GM19328 (cell line): ENCODE measurements at regions not wholly inside any gene's neighbourhood (a gene's known extent, or its start where the extent isn't known, plus 50 kb on each side); places are given as distances from the start of the nearest gene placed in this dataset.

Source experiments
- ATAC-seq: cut with Tn5 transposase; IDR thresholded peaks from one replicate; pipeline ENCODE4 v1.9.1; 2021; ENCODE audit warnings: mild to moderate bottlenecking, moderate library complexity; ENCODE audit not compliant: unreplicated experiment

DNA sequence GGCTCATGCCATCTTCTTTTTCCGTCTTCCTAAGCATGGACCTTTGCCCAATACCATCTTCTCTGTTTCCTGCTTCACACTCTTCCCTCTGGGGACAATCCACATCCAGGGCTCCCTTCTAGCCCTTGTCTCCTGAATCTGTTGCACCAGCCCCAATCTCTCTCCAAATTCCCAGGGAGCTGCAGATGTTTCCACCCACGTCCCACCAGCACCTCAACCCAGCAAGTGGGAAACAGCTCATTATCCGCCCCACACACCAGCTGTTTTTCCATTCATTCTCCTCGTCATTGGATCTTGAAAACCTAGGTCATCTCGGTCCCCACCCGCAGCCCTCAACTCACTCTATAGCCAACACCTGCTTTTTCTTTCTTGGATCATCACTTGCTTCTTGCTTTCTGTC lies 185.0 kb upstream of the CDYL start:
- ATAC-seq, result no peak

GRCh38 chr6:4589295-4589694 lies 186.9 kb upstream of the CDYL start:
- ATAC-seq, result no peak

GRCh38 chr6:4588581-4588980 lies 187.6 kb upstream of the CDYL start:
- ATAC-seq, result no peak

- no peak for ATAC-seq
These were observed 188.0 kb upstream of the CDYL start for GRCh38 chr6:4588163-4588562.

DNA sequence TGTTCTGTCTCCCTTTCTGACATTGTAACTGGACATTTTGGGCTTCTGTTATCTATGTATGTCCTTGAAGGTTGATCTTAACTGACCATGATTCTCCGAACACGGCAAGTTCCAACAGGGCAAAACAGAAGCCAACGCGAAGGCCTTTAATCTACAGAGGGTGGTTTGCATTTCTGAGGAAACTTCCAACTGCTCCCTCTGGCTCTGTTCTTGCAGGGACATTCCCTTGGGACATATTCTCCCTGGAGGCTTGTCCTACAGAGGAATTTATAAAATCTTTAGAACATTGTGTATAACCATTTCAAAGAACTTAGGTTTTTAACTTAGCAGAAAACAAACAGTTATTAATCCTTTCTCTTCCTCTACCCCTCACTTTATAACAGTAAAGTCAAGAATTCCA lies 189.0 kb upstream of the CDYL start:
- no peak for ATAC-seq

GRCh38 chr6:4586469-4586859 lies 189.7 kb upstream of the CDYL start:
- ATAC-seq, result no peak

DNA sequence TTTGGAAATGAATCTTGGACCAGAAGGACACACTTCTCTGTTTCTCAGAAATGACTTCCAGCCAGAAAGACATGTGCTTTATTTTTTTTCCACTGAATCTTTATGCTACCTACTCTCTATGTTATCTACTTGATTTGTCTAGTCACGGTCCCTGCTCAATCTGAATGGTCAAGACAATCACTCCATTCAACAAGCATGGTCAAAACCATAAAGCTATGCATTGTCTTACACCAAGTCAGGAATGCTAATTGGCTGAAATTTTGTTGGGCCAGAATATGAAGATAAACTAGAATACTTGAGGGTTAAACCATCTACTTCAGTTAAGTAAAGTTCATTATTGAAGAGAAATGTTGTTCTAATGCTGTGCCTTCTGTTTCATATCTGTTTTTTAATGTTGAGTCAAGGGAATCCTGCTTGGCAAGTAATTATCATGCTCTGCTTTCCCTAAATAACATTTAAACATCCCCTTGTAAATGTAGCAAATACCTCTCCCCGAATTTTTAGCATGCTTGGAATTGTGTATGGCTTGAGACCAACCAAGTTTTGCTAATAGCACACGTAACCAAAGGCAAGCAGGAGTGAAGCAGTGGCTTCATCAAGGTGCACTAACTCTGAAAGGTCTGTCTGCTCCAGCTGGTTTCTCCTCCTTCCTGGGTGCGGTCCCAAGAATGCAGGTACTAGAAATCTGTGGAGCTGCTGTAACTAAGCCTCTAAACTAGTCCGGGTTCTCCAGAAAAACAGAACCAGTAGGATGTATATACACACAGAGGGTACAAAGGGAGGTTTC lies 190.3 kb upstream of the CDYL start:
- no peak for ATAC-seq

GRCh38 chr6:4584801-4585200 lies 191.4 kb upstream of the CDYL start:
- ATAC-seq, result no peak

GRCh38 chr6:4582506-4583417 lies 193.4 kb upstream of the CDYL start:
- no peak for ATAC-seq

DNA sequence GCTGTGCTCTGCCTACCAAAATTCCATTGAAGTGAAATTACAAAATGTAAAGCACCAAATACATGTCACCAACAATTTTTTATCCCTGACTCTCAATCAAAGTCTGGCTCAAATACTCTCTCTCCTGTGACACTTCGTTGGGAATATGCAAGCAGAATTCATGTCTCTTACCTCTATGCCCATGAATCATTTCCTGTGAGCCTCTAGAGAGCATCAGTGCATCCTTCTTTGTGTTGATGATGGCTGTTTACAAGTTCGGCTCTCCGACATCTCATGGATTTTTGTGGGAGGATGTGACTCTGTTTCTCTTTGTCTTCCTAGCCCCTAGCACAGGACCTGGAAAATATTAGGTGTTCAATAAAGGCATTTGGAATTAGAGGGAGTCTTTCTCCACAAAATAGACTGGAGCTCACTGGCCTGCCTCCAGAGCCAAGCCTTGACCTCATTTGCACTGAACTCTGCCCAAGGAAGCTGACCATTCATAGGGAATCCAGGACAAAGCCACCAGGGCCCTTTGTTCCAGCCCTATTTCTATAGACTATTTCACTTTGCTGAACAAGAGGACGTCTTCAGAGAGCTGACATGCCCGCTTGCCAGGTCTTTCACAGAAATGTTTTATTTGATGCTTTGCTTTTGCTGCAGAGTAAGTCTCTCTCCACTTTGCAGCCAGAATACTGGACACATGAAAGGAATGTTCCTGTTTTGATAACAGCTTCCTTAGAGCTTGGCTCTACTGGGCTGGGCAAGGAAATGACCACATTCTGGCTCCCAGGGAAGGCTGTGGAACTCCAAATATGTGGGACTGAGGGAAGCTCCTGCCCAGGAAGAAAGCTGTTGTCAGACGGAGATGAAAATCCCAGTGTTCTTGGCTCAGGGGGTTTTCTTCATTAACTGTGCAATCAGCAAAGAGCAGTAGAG lies 194.5 kb upstream of the CDYL start:
- ATAC-seq, result no peak

DNA sequence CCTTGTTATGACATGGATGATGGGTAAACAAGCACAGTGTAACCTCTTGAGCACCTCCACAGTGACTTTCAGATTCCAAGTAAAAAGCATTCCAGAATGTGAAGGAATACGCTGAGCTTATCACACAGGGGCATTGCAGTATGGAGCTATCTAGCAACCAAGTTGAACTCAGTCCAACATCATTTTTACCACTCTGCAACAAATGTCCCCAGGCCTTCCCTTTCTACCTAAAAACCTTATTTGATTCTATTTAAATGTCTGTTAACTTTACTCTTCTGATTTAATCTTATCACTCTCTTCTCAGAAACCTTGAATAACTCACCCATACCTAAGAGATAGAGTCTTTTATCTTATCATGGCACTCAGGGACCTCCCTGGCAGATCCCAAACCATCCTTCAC lies 195.8 kb upstream of the CDYL start:
- ATAC-seq, result no peak

GRCh38 chr6:4577406-4577805 lies 198.8 kb upstream of the CDYL start:
- ATAC-seq, result no peak

DNA sequence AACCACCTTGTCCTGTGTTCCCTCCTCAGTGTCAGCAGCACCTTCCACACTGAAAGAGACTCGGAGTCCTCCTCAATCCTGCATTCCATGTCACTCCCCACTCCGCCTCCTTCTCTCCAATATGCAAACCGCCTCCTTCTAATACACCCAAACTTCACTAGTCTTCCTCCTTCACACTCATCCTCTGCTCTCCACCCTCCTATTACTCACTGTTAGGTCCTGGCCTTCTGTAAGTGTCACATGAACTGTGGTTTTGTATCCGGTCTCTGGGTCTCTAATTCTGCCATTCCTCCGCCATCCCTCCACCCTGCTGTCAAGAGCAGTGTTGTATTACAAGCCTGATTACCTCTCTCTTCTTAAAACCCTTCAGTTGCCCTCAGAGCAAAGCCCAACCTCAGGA lies 200.5 kb upstream of the CDYL start:
- ATAC-seq, result no peak

- no peak for ATAC-seq
These were observed 202.2 kb upstream of the CDYL start for GRCh38 chr6:4574007-4574406.

DNA sequence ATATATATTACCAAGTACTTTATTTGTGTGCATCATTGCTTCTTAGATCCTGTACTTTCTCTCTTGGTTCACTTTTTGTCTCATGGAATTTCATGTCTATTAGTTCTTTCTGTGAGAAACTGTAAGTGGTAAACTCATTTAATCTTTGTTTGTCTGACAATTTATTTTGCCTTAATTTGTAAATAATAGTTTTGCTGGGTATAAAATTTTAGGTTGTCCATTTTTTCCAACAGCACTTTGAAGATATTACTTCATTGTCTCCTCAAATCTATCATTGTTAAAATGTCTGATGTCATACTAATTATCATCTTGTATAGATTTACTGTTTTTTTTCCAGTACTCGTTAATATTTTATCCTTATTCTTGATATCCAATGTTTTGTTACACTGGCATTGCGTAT lies 205.2 kb upstream of the CDYL start:
- no peak for ATAC-seq

- ATAC-seq, result no peak
These were observed 208.1 kb upstream of the CDYL start for GRCh38 chr6:4568138-4568537.

- no peak for ATAC-seq
These were observed 209.1 kb upstream of the CDYL start for GRCh38 chr6:4567141-4567540.

- no peak for ATAC-seq
These were observed 210.6 kb upstream of the CDYL start for GRCh38 chr6:4565301-4566250.

DNA sequence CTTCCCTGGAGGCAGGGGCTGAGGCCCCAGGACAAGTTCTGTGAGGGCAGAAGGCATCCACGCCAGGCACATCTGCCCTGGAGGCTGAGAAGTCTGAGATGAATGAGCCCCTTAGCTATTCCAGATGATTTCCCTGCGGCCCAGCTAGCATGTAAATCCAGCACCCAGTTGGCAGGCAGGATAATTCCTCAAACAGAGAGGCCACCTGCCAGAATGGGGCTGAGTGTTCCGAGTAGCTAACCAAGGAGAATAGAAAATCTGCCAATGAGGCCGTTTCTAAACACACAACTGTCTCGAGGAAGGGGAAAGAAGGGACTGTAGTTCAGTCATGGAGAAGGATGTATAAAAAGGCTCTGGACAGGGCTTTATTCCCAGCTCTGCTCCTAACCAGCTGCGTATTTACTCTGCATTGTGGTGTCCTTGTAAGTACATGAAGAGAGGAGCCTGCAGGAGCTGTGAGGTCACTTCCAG lies 211.4 kb upstream of the CDYL start:
- ATAC-seq, result no peak

GRCh38 chr6:4563877-4564276 lies 212.3 kb upstream of the CDYL start:
- ATAC-seq, result no peak
